H9 (cell line): ENCODE measurements at regions not wholly inside any gene's neighbourhood (a gene's known extent, or its start where the extent isn't known, plus 50 kb on each side); places are given as distances from the start of the nearest gene placed in this dataset.

Experiments
- DNase-seq: peaks from one replicate; pipeline ENCODE4 v3.0.0-alpha.2; 2017
- H2AFZ ChIP-seq: one replicate; pipeline ENCODE4 v1.6.1; 2013; ENCODE audit warnings: mild to moderate bottlenecking, low read length, control low read depth, moderate library complexity
- H2AK5ac ChIP-seq: 2 replicates; pipeline ENCODE4 v1.6.1; 2013; ENCODE audit warnings: low read length, control low read depth, mixed read lengths; ENCODE audit not compliant: insufficient read length
- H2BK120ac ChIP-seq: one replicate; pipeline ENCODE4 v1.6.1; 2013; ENCODE audit warnings: low read depth, mild to moderate bottlenecking, low read length, control low read depth, inconsistent platforms; ENCODE audit not compliant: poor library complexity, severe bottlenecking
- H2BK12ac ChIP-seq: 2 replicates; pipeline ENCODE4 v1.6.1; 2013; ENCODE audit warnings: low read length, control low read depth, mixed read lengths, low read depth; ENCODE audit not compliant: insufficient read length
- H2BK15ac ChIP-seq: 2 replicates; pipeline ENCODE4 v1.6.1; 2013; ENCODE audit warnings: low read depth, low read length, control low read depth
- H2BK20ac ChIP-seq: one replicate; pipeline ENCODE4 v1.6.1; 2013; ENCODE audit warnings: low read depth, mild to moderate bottlenecking, low read length, control low read depth, inconsistent platforms; ENCODE audit not compliant: poor library complexity, severe bottlenecking
- H2BK5ac ChIP-seq: 2 replicates; pipeline ENCODE4 v1.6.1; 2013; ENCODE audit warnings: low read length, control low read depth, mixed read lengths; ENCODE audit not compliant: insufficient read length
- H3K14ac ChIP-seq: 2 replicates; pipeline ENCODE4 v1.6.1; 2013; ENCODE audit warnings: low read length, control low read depth; ENCODE audit not compliant: insufficient read depth
- H3K18ac ChIP-seq: 2 replicates; pipeline ENCODE4 v1.6.1; 2013; ENCODE audit warnings: low read depth, mild to moderate bottlenecking, mixed read lengths, low read length, control low read depth; ENCODE audit not compliant: insufficient read length
- H3K23ac ChIP-seq: 2 replicates; pipeline ENCODE4 v1.6.1; 2013; ENCODE audit warnings: low read length, control low read depth, mixed read lengths, low read depth; ENCODE audit not compliant: insufficient read length
- H3K23me2 ChIP-seq: 2 replicates; pipeline ENCODE4 v1.6.1; 2013; ENCODE audit warnings: low read depth, mild to moderate bottlenecking, mixed read lengths, low read length, control low read depth; ENCODE audit not compliant: insufficient read length, poor library complexity, severe bottlenecking
- H3K27ac ChIP-seq: 2 replicates; pipeline ENCODE4 v1.5.1; 2013; ENCODE audit warnings: low read length, control low read depth, mixed read lengths, low read depth; ENCODE audit not compliant: insufficient read length
- H3K27me3 ChIP-seq: 2 replicates; pipeline ENCODE4 v1.6.1; 2013; ENCODE audit warnings: low read length, control low read depth, inconsistent platforms; ENCODE audit not compliant: insufficient read depth
- H3K4ac ChIP-seq: 2 replicates; pipeline ENCODE4 v1.6.1; 2013; ENCODE audit warnings: low read depth, mild to moderate bottlenecking, control low read depth, inconsistent platforms, low read length, moderate library complexity
- H3K4me1 ChIP-seq: 2 replicates; pipeline ENCODE4 v1.6.1; 2013; ENCODE audit warnings: low read length, control low read depth, inconsistent platforms; ENCODE audit not compliant: insufficient read depth
- H3K4me2 ChIP-seq: 2 replicates; pipeline ENCODE4 v1.6.1; 2013; ENCODE audit warnings: low read length, control low read depth, mixed read lengths; ENCODE audit not compliant: insufficient read length, insufficient read depth
- H3K56ac ChIP-seq: 2 replicates; pipeline ENCODE4 v1.6.1; 2013; ENCODE audit warnings: low read depth, mild to moderate bottlenecking, mixed read lengths, low read length, control low read depth; ENCODE audit not compliant: insufficient read length
- H3K79me1 ChIP-seq: 2 replicates; pipeline ENCODE4 v1.6.1; 2013; ENCODE audit warnings: low read depth, mild to moderate bottlenecking, moderate library complexity, low read length, control low read depth, inconsistent platforms; ENCODE audit not compliant: insufficient read depth, poor library complexity, severe bottlenecking
- H3K79me2 ChIP-seq: 2 replicates; pipeline ENCODE4 v1.6.1; 2013; ENCODE audit warnings: low read length, control low read depth, inconsistent platforms; ENCODE audit not compliant: insufficient read depth
- H3K9ac ChIP-seq: 2 replicates; pipeline ENCODE4 v1.6.1; 2013; ENCODE audit warnings: low read length, control low read depth, mixed read lengths; ENCODE audit not compliant: insufficient read length; ENCODE audit errors: extremely low read depth
- H3K9me3 ChIP-seq: one replicate; pipeline ENCODE4 v1.6.1; 2013; ENCODE audit warnings: low read depth, low read length, inconsistent platforms; ENCODE audit not compliant: control insufficient read depth
- H3T11ph ChIP-seq: one replicate; pipeline ENCODE4 v1.6.1; 2013; ENCODE audit warnings: mild to moderate bottlenecking, low read length, control low read depth, inconsistent platforms
- H4K20me1 ChIP-seq: one replicate; pipeline ENCODE4 v1.6.1; 2013; ENCODE audit not compliant: control insufficient read depth, insufficient read length, insufficient read depth
- H4K5ac ChIP-seq: 2 replicates; pipeline ENCODE4 v1.6.1; 2013; ENCODE audit warnings: low read depth, mild to moderate bottlenecking, mixed read lengths, low read length, control low read depth; ENCODE audit not compliant: insufficient read length
- H4K8ac ChIP-seq: replicated peaks from 2 replicates; pipeline ENCODE4 v1.6.1; 2013; ENCODE audit warnings: low read length, control low read depth, mixed read lengths, low read depth; ENCODE audit not compliant: insufficient read length
- H4K91ac ChIP-seq: 2 replicates; pipeline ENCODE4 v1.6.1; 2013; ENCODE audit warnings: low read depth, mild to moderate bottlenecking, moderate library complexity, mixed read lengths, low read length, control low read depth; ENCODE audit not compliant: insufficient read length
- H3K27ac Mint-ChIP-seq, 3 experiments: 2 replicates in 2 of 3; 3 replicates in 1 of 3; pipeline ENCODE4 v1.8.0; 2020 to 2021; ENCODE audit warnings: mixed read lengths in 3 of 3, mild to moderate bottlenecking in 1 of 3, moderate library complexity in 1 of 3
- H3K27me3 Mint-ChIP-seq: 2 replicates; pipeline ENCODE4 v1.8.0; 2021; ENCODE audit warnings: low read depth, mild to moderate bottlenecking, moderate library complexity, mixed read lengths
- H3K36me3 Mint-ChIP-seq, 3 experiments: 2 replicates in 2 of 3; 3 replicates in 1 of 3; pipeline ENCODE4 v1.8.0; 2020 to 2021; ENCODE audit warnings: low read depth in 3 of 3, mixed read lengths in 3 of 3; ENCODE audit not compliant: insufficient read depth in 1 of 3
- H3K4me1 Mint-ChIP-seq, 2 experiments: 2 replicates each; pipeline ENCODE4 v1.8.0; 2020; ENCODE audit warnings: mixed read lengths in 2 of 2
- H3K4me3 Mint-ChIP-seq, 2 experiments: 2 replicates in 1 of 2; 3 replicates in 1 of 2; pipeline ENCODE4 v1.8.0; 2020 to 2021; ENCODE audit warnings: mild to moderate bottlenecking in 2 of 2, mixed read lengths in 2 of 2, moderate library complexity in 1 of 2
- H3K9me3 Mint-ChIP-seq, 2 experiments: 2 replicates in 1 of 2; 3 replicates in 1 of 2; pipeline ENCODE4 v1.8.0; 2020; ENCODE audit warnings: mild to moderate bottlenecking in 2 of 2, mixed read lengths in 2 of 2, moderate library complexity in 1 of 2
- WGBS: extraction: QIAGEN DNeasy Blood & Tissue Kit; methylation state at CpG from one replicate; pipeline ENCODE4 v1.1.7; 2013; ENCODE audit warnings: missing lambda C conversion rate, low lambda C conversion rate, mixed read lengths; ENCODE audit not compliant: insufficient read length; ENCODE audit errors: extremely low coverage; 5-methylcytosine and 5-hydroxymethylcytosine counted together
- TF ChIP-seq, protein P1 (sequence below): fragments of 200-600 bp; sonication (generic); conservative IDR thresholded peaks from 3 replicates; pipeline ENCODE4 v1.8.0; 2021; ENCODE audit warnings: antibody characterized with exemption, mild to moderate bottlenecking

DNA sequence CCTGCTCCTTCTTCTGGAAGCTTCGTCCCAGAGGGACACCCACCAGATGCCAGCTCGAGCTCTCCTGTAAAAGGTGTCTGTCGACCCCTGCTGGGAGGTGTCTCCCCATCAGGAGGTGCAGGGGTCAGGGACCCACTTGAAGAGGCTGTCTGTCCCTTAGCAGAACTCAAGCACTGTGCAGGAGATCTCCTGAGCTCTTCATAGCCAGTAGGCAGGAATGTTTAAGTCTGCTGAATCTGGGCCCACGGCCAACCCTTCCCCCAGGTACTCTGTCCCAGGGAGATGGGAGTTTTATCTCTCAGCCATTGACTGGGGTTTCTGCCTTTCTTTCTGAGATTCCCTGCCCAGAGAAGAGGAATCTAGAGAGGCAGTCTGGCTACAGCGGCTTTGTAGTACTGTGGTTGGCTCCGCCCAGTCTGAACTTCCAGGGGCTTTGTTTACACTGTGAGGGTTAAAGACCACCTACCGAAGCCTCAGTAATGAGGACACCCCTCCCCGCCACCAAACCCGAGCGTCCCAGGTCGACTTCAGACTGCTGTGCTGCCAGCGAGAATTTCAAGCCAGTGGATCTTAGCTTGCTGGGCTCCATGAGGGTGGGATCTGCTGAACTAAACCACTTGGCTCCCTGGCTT is 1383.0 kb upstream of the TENM3 start:
- no peak overlapping the region for H3K4ac ChIP-seq
- H3K23ac ChIP-seq, result no peak overlapping the region
- H2BK5ac ChIP-seq, result no peak overlapping the region
- H2BK20ac ChIP-seq, result no peak overlapping the region
- H3K56ac ChIP-seq, result no peak overlapping the region
- H4K20me1 ChIP-seq, result no peaks in the 10 kb centered on the region
- no peak overlapping the region for H4K91ac ChIP-seq
- H3K18ac ChIP-seq, result no peak overlapping the region
- H3K9me3 ChIP-seq, result no peaks in the 10 kb centered on the region
- no peaks in the 10 kb centered on the region for H3K79me2 ChIP-seq
- no peaks in the 10 kb centered on the region for H3K27me3 Mint-ChIP-seq
- no peak overlapping the region for H2BK120ac ChIP-seq
- no peaks in the 10 kb centered on the region for H3K23me2 ChIP-seq
- peak overlapping the region in 1 of 3 experiments; percentile 62; a peak in 2 of 7 replicates for H3K27ac Mint-ChIP-seq
- no peak overlapping the region for H2BK12ac ChIP-seq
- no CpG with 5 or more reads among the region's 12 CpGs for WGBS
- no peak overlapping the region for H3K4me3 Mint-ChIP-seq
- H3K9me3 Mint-ChIP-seq, result peaks cover 3 to 9% of the 10 kb centered on the region in 2 experiments; a peak in 3 of 5 replicates
- H4K5ac ChIP-seq, result no peak overlapping the region
- H3K27ac ChIP-seq, result no peak overlapping the region
- no peak overlapping the region for H2AFZ ChIP-seq
- DNase-seq, result no peak
- TF ChIP-seq, protein P1, sequence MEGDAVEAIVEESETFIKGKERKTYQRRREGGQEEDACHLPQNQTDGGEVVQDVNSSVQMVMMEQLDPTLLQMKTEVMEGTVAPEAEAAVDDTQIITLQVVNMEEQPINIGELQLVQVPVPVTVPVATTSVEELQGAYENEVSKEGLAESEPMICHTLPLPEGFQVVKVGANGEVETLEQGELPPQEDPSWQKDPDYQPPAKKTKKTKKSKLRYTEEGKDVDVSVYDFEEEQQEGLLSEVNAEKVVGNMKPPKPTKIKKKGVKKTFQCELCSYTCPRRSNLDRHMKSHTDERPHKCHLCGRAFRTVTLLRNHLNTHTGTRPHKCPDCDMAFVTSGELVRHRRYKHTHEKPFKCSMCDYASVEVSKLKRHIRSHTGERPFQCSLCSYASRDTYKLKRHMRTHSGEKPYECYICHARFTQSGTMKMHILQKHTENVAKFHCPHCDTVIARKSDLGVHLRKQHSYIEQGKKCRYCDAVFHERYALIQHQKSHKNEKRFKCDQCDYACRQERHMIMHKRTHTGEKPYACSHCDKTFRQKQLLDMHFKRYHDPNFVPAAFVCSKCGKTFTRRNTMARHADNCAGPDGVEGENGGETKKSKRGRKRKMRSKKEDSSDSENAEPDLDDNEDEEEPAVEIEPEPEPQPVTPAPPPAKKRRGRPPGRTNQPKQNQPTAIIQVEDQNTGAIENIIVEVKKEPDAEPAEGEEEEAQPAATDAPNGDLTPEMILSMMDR, result no peak
- no peaks in the 10 kb centered on the region for H3K27me3 ChIP-seq
- no peak overlapping the region for H2AK5ac ChIP-seq
- H3K79me1 ChIP-seq, result no peaks in the 10 kb centered on the region
- H3K9ac ChIP-seq, result no peak overlapping the region
- no peak overlapping the region for H3K14ac ChIP-seq
- no peak overlapping the region for H2BK15ac ChIP-seq
- peaks cover 7 to 12% of the 10 kb centered on the region in 2 experiments; a peak in 3 of 4 replicates for H3K4me1 Mint-ChIP-seq
- H3K4me2 ChIP-seq, result no peak overlapping the region
- peaks cover 0 to 2% (median 0%) of the 10 kb centered on the region in 3 experiments; a peak in 1 of 7 replicates for H3K36me3 Mint-ChIP-seq
- no peaks in the 10 kb centered on the region for H3K4me1 ChIP-seq
- no peak overlapping the region for H4K8ac ChIP-seq
- no peak overlapping the region for H3T11ph ChIP-seq
